ENCODE measurements at regions not wholly inside any gene's neighbourhood (a gene's known extent, or its start where the extent isn't known, plus 50 kb on each side); places are given as distances from the start of the nearest gene placed in this dataset.
A peak's percentile ranks its signal among the peaks of the same experiment; 100 is the strongest.

DNA sequence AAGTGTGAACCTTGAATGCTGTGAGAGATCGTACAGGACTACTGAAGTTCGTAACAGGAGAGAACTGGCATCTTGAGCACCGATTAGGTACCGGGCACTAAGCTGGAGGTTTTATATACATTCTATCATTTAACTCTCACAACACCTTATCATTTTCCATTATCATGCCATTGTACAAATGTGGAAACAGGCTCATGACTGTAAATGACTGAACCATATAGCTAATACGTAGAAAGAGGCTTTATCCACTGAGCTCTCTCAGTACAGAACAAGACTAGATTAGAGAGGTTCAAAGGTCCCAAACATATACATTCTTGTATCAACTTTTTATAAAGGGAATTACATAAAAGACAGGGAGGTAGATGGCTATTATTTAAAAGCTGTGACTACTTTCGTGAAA is 130.6 kb downstream of the CEP57L1 start:
- DNase-seq, result no peak

GRCh38 chr6:109224994-109225393 is 129.7 kb downstream of the CEP57L1 start:
- no peak for DNase-seq

DNA sequence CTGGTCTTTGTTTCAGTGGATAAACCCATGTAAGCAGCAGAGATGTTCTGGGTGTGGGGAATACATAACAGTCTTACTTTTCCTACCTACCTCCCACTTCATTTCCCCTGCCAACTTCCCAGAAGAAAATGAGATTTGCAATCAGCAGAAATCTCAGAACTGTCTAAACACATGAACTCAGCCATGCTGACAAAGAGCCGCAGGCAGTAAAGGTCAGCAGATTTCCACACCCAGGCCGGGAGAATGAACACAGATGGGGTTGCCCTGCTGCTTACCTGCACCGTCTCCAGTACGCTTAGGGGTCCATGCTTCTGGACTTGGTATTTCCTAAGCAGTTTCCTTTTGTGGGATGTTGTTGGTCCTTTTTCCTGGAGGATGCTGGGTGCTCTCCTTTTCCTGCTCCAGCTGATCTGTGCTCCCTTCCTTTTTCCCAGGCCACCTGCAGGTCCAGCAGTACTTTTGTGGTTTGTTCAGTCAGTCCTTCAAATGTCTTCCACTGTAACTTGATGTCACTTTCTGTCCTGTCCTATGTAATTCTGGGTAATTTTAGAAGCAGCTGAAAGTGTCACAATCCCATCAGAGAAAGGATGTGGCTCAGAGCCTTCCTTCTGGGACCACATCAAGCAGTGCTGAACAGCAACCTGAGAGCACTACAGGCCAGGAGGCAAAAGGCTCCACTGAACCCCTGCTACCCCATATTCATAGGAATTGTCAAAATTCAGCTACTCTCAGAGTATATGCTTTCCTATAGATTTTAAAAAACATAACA is 129.0 kb downstream of the CEP57L1 start:
- peak; percentile 59 for DNase-seq

DNA sequence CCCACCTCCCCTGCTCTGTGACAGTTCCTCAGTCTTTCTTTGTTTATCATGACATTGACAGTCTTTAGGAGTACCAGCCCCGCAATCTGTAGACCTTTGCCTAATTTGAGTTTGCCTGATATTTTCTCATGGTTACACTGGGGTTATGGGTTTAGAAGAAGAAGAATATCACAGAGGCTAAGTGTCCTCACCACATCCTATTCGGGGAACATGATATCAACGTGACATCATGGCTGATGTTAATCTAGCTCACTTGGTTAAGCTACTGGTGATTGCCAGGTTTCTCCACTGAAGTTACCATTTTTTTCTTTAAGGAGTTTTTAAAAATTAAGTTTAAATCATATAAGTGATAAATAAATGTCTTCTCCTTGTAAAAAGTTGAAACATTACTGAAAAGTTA is 127.5 kb downstream of the CEP57L1 start:
- DNase-seq, result no peak

- DNase-seq, result no peak
Measured at GRCh38 chr6:109221543-109222195, 126.4 kb downstream of the CEP57L1 start.

Measured in eye (tissue), 1 donor.